KMS-11 (cell line): ENCODE measurements at regions not wholly inside any gene's neighbourhood (a gene's known extent, or its start where the extent isn't known, plus 50 kb on each side); places are given as distances from the start of the nearest gene placed in this dataset.

ENCODE experiments used
- H2AFZ ChIP-seq: fragments of 200-600 bp; sonication (generic); 2 replicates; pipeline ENCODE4 v1.6.1; 2016; ENCODE audit warnings: antibody characterized with exemption, mixed run types, low read depth
- H3K27ac ChIP-seq: fragments of 200-600 bp; sonication (generic); 2 replicates; pipeline ENCODE4 v1.6.1; 2016; ENCODE audit warnings: mild to moderate bottlenecking, mixed run types
- H3K27me3 ChIP-seq: fragments of 200-600 bp; sonication (generic); 2 replicates; pipeline ENCODE4 v1.6.1; 2017; ENCODE audit warnings: mild to moderate bottlenecking, low read depth, mixed run types, moderate library complexity; ENCODE audit not compliant: insufficient read depth
- H3K36me3 ChIP-seq: fragments of 200-600 bp; sonication (generic); 2 replicates; pipeline ENCODE4 v1.6.1; 2017; ENCODE audit warnings: mild to moderate bottlenecking, mixed run types; ENCODE audit not compliant: insufficient read depth
- H3K4me1 ChIP-seq: fragments of 200-600 bp; sonication (generic); 2 replicates; pipeline ENCODE4 v1.6.1; 2016; ENCODE audit warnings: mild to moderate bottlenecking, low read depth, mixed run types; ENCODE audit not compliant: poor library complexity, severe bottlenecking
- H3K4me2 ChIP-seq: fragments of 200-600 bp; sonication (generic); 2 replicates; pipeline ENCODE4 v1.7.0; 2016; ENCODE audit warnings: mild to moderate bottlenecking, mixed run types
- H3K4me3 ChIP-seq: fragments of 200-600 bp; sonication (generic); IDR thresholded peaks from 2 replicates; pipeline ENCODE4 v1.6.1; 2017; ENCODE audit warnings: low read depth, low read length, mixed read lengths; ENCODE audit not compliant: insufficient read depth
- H3K79me2 ChIP-seq: fragments of 200-600 bp; sonication (generic); 2 replicates; pipeline ENCODE4 v1.6.1; 2016; ENCODE audit warnings: low read depth, mixed run types; ENCODE audit not compliant: insufficient read depth
- H3K9ac ChIP-seq: fragments of 200-600 bp; sonication (generic); 2 replicates; pipeline ENCODE4 v1.6.1; 2016; ENCODE audit warnings: mild to moderate bottlenecking, mixed run types
- H4K20me1 ChIP-seq: fragments of 200-600 bp; sonication (generic); 2 replicates; pipeline ENCODE4 v1.6.1; 2016; ENCODE audit warnings: mild to moderate bottlenecking, mixed run types; ENCODE audit not compliant: insufficient read depth
- CTCF ChIP-seq: fragments of 200-600 bp; sonication (generic); conservative IDR thresholded peaks from 2 replicates; pipeline ENCODE4 v1.6.1; 2017; ENCODE audit warnings: low read depth, mild to moderate bottlenecking, antibody characterized with exemption, low read length, moderate library complexity, mixed read lengths

GRCh38 chr5:92907938-92908606 lies 672.9 kb downstream of the NR2F1-AS1 start:
- TF ChIP-seq CTCF, result no peak
- H3K36me3 ChIP-seq, result no peaks in the 10 kb centered on the region
- H3K4me2 ChIP-seq, result peak overlapping the region; percentile 95
- no peaks in the 10 kb centered on the region for H3K27me3 ChIP-seq
- H3K4me1 ChIP-seq, result peaks cover 45% of the 10 kb centered on the region
- peak overlapping the region; percentile 24; the same call in 1 of the 2 replicates for H3K9ac ChIP-seq
- peak overlapping the region; percentile 79 for H3K27ac ChIP-seq
- no peaks in the 10 kb centered on the region for H3K79me2 ChIP-seq
- H3K4me3 ChIP-seq, result no peak overlapping the region
- H2AFZ ChIP-seq, result peak overlapping the region; percentile 20
- H4K20me1 ChIP-seq, result no peaks in the 10 kb centered on the region

- H3K79me2 ChIP-seq, result no peaks in the 10 kb centered on the region
- peak overlapping the region; percentile 95 for H3K4me2 ChIP-seq
- H3K4me1 ChIP-seq, result peaks cover 45% of the 10 kb centered on the region
- H3K27ac ChIP-seq, result peak overlapping the region; percentile 79; the same call in 1 of the 2 replicates
- H4K20me1 ChIP-seq, result no peaks in the 10 kb centered on the region
- no peak overlapping the region for H3K9ac ChIP-seq
- H3K36me3 ChIP-seq, result no peaks in the 10 kb centered on the region
- peak overlapping the region; percentile 20; the same call in 1 of the 2 replicates for H2AFZ ChIP-seq
- no peak overlapping the region for H3K4me3 ChIP-seq
- no peak for TF ChIP-seq CTCF
- no peaks in the 10 kb centered on the region for H3K27me3 ChIP-seq
Observed at GRCh38 chr5:92906798-92907376, 674.1 kb downstream of the NR2F1-AS1 start.

GRCh38 chr5:92904021-92904420 lies 677.0 kb downstream of the NR2F1-AS1 start:
- no peak overlapping the region for H2AFZ ChIP-seq
- H3K27me3 ChIP-seq, result no peaks in the 10 kb centered on the region
- no peaks in the 10 kb centered on the region for H3K36me3 ChIP-seq
- no peak overlapping the region for H3K27ac ChIP-seq
- H3K9ac ChIP-seq, result no peak overlapping the region
- no peaks in the 10 kb centered on the region for H3K79me2 ChIP-seq
- no peak overlapping the region for H3K4me3 ChIP-seq
- H4K20me1 ChIP-seq, result no peaks in the 10 kb centered on the region
- no peak overlapping the region for H3K4me2 ChIP-seq
- H3K4me1 ChIP-seq, result peaks cover 31% of the 10 kb centered on the region
- TF ChIP-seq CTCF, result no peak

GRCh38 chr5:92899611-92900010 lies 681.4 kb downstream of the NR2F1-AS1 start:
- H3K9ac ChIP-seq, result no peak overlapping the region
- H3K79me2 ChIP-seq, result no peaks in the 10 kb centered on the region
- no peak overlapping the region for H3K4me2 ChIP-seq
- H3K27ac ChIP-seq, result no peak overlapping the region
- TF ChIP-seq CTCF, result no peak
- no peaks in the 10 kb centered on the region for H3K4me1 ChIP-seq
- H3K4me3 ChIP-seq, result no peak overlapping the region
- no peak overlapping the region for H2AFZ ChIP-seq
- H3K27me3 ChIP-seq, result no peaks in the 10 kb centered on the region
- no peaks in the 10 kb centered on the region for H4K20me1 ChIP-seq
- no peaks in the 10 kb centered on the region for H3K36me3 ChIP-seq
